MM.1S (cell line): ENCODE measurements at regions not wholly inside any gene's neighbourhood (a gene's known extent, or its start where the extent isn't known, plus 50 kb on each side); places are given as distances from the start of the nearest gene placed in this dataset.
"Not testable (repeated sequence)": the region's sequence is repeated elsewhere in the genome, so short reads cannot be mapped to it uniquely, and the experiment has no call there.

ENCODE experiments used
- DNase-seq: peaks from one replicate; pipeline ENCODE4 v3.0.0-alpha.2; 2015
- H2AFZ ChIP-seq: fragments of 300-600 bp; sonication (generic); 2 replicates; pipeline ENCODE4 v1.6.0; 2016; ENCODE audit warnings: antibody characterized with exemption, low read length
- H3F3A ChIP-seq: fragments of 300-600 bp; sonication (generic); 2 replicates; pipeline ENCODE4 v1.6.1; 2016; ENCODE audit warnings: mild to moderate bottlenecking, antibody characterized with exemption, low read length, moderate library complexity, mixed read lengths; ENCODE audit not compliant: insufficient read depth
- H3K27ac ChIP-seq: fragments of 300-600 bp; sonication (generic); 2 replicates; pipeline ENCODE4 v1.5.1; 2016; ENCODE audit warnings: mild to moderate bottlenecking, low read length
- H3K27me3 ChIP-seq: fragments of 300-600 bp; sonication (generic); replicated peaks from 2 replicates; pipeline ENCODE4 v1.6.0; 2016; ENCODE audit warnings: low read length; ENCODE audit not compliant: insufficient read depth
- H3K36me3 ChIP-seq: fragments of 300-600 bp; sonication (generic); replicated peaks from 2 replicates; pipeline ENCODE4 v1.6.1; 2016; ENCODE audit warnings: mild to moderate bottlenecking, low read length, mixed read lengths; ENCODE audit not compliant: insufficient read depth
- H3K4me1 ChIP-seq: fragments of 300-600 bp; sonication (generic); 2 replicates; pipeline ENCODE4 v1.6.1; 2016; ENCODE audit warnings: low read length, mixed read lengths
- H3K4me2 ChIP-seq: fragments of 300-600 bp; sonication (generic); 2 replicates; pipeline ENCODE4 v1.6.0; 2016; ENCODE audit warnings: low read depth, low read length
- H3K4me3 ChIP-seq: fragments of 300-600 bp; sonication (generic); 2 replicates; pipeline ENCODE4 v1.5.1; 2016; ENCODE audit warnings: low read length, mixed read lengths
- H3K79me2 ChIP-seq: fragments of 300-600 bp; sonication (generic); 2 replicates; pipeline ENCODE4 v1.6.1; 2016; ENCODE audit warnings: mixed run types, low read length, mixed read lengths
- H3K9ac ChIP-seq: fragments of 300-600 bp; sonication (generic); 2 replicates; pipeline ENCODE4 v1.6.1; 2016; ENCODE audit warnings: low read length, mixed read lengths
- H3K9me2 ChIP-seq: fragments of 300-600 bp; sonication (generic); replicated peaks from 2 replicates; pipeline ENCODE4 v1.6.1; 2016; ENCODE audit warnings: mild to moderate bottlenecking, low read length, mixed read lengths; ENCODE audit not compliant: insufficient read depth
- H3K9me3 ChIP-seq: fragments of 300-600 bp; sonication (generic); replicated peaks from 2 replicates; pipeline ENCODE4 v1.6.1; 2016; ENCODE audit warnings: mild to moderate bottlenecking, low read length, mixed read lengths; ENCODE audit not compliant: insufficient read depth
- H4K20me1 ChIP-seq: fragments of 300-600 bp; sonication (generic); 2 replicates; pipeline ENCODE4 v1.6.1; 2016; ENCODE audit warnings: mild to moderate bottlenecking, low read length, moderate library complexity, mixed read lengths; ENCODE audit not compliant: insufficient read depth
- CTCF ChIP-seq: fragments of 300-600 bp; sonication (generic); IDR thresholded peaks from 2 replicates; pipeline ENCODE4 v1.5.1; 2016; ENCODE audit warnings: antibody characterized with exemption, low read length, mixed read lengths
- EZH2 ChIP-seq: fragments of 300-600 bp; sonication (generic); optimal IDR thresholded peaks from 2 replicates; pipeline ENCODE3; 2017; ENCODE audit warnings: low read depth, mild to moderate bottlenecking, antibody characterized with exemption, low read length, mixed read lengths
- EZH2phosphoT487 ChIP-seq: fragments of 300-600 bp; sonication (generic); IDR thresholded peaks from 2 replicates; pipeline ENCODE4 v1.6.1; 2018; ENCODE audit warnings: antibody characterized with exemption, low read length

GRCh38 chr6:16018626-16019025 is 110.3 kb upstream of the MYLIP start:
- Histone ChIP-seq H3K4me2 (no peak overlapping the region), H2AFZ (no peak overlapping the region), H3K27me3 (no peaks in the 10 kb centered on the region), H3K4me1 (no peaks in the 10 kb centered on the region), H3K4me3 (no peak overlapping the region), H3F3A (no peaks in the 10 kb centered on the region), H3K36me3 (no peaks in the 10 kb centered on the region), H3K79me2 (no peaks in the 10 kb centered on the region), H4K20me1 (no peaks in the 10 kb centered on the region), H3K9ac (no peak overlapping the region), H3K27ac (no peak overlapping the region), H3K9me3 (no peaks in the 10 kb centered on the region), H3K9me2 (no peaks in the 10 kb centered on the region)
- TF ChIP-seq EZH2phosphoT487, result no peak
- no peak for TF ChIP-seq CTCF
- TF ChIP-seq EZH2, result no peak
- no peak for DNase-seq

GRCh38 chr6:16014325-16014724 is 114.6 kb upstream of the MYLIP start:
- not testable (repeated sequence) for H3K79me2 ChIP-seq, H3K4me1 ChIP-seq, H4K20me1 ChIP-seq, H3K27me3 ChIP-seq, H3K4me3 ChIP-seq, DNase-seq, H3K36me3 ChIP-seq, H3K9me3 ChIP-seq, H3K4me2 ChIP-seq, H3K9me2 ChIP-seq, H3K27ac ChIP-seq, H3K9ac ChIP-seq, H3F3A ChIP-seq, H2AFZ ChIP-seq

GRCh38 chr6:16007146-16007545 is 121.7 kb upstream of the MYLIP start:
- Histone ChIP-seq H3K27ac (no peak overlapping the region), H3K27me3 (no peaks in the 10 kb centered on the region), H3K79me2 (no peaks in the 10 kb centered on the region), H3K4me3 (no peak overlapping the region), H4K20me1 (no peaks in the 10 kb centered on the region), H3K9ac (no peak overlapping the region), H3K4me1 (no peaks in the 10 kb centered on the region), H3K9me3 (no peaks in the 10 kb centered on the region), H3K9me2 (no peaks in the 10 kb centered on the region), H3F3A (no peaks in the 10 kb centered on the region), H3K36me3 (no peaks in the 10 kb centered on the region), H2AFZ (no peak overlapping the region), H3K4me2 (no peak overlapping the region)
- TF ChIP-seq EZH2 (no peak), CTCF (no peak), EZH2phosphoT487 (no peak)
- DNase-seq, result no peak

- DNase-seq, result no peak
- Histone ChIP-seq H2AFZ (no peak overlapping the region), H3K9me2 (no peaks in the 10 kb centered on the region), H3K27me3 (no peaks in the 10 kb centered on the region), H3K36me3 (no peaks in the 10 kb centered on the region), H4K20me1 (no peaks in the 10 kb centered on the region), H3K9me3 (no peaks in the 10 kb centered on the region), H3K4me2 (no peak overlapping the region), H3K27ac (no peak overlapping the region), H3F3A (no peaks in the 10 kb centered on the region), H3K9ac (no peak overlapping the region), H3K4me1 (no peaks in the 10 kb centered on the region), H3K79me2 (no peaks in the 10 kb centered on the region), H3K4me3 (no peak overlapping the region)
- TF ChIP-seq EZH2phosphoT487 (no peak), EZH2 (no peak), CTCF (no peak)
These were observed 122.2 kb upstream of the MYLIP start for GRCh38 chr6:16006681-16007080.
